GM23338 (cell line): ENCODE measurements at regions not wholly inside any gene's neighbourhood (a gene's known extent, or its start where the extent isn't known, plus 50 kb on each side); places are given as distances from the start of the nearest gene placed in this dataset.

Experiments
- ATAC-seq: fragments of 200-7000 bp; cut with Tn5 transposase; 3 replicates; pipeline ENCODE4 v1.9.1; 2020
- DNase-seq: peaks from one replicate; pipeline ENCODE4 v3.0.0-alpha.2; 2015; ENCODE audit warnings: low spot score
- H2AFZ ChIP-seq: fragments of 200-600 bp; sonication (generic); 2 replicates; pipeline ENCODE4 v1.8.0; 2016; ENCODE audit warnings: antibody characterized with exemption, mild to moderate bottlenecking, moderate library complexity
- H3F3A ChIP-seq: fragments of 200-600 bp; sonication (generic); replicated peaks from 2 replicates; pipeline ENCODE4 v1.8.0; 2017; ENCODE audit warnings: antibody characterized with exemption, mixed run types, low read depth
- H3K27ac ChIP-seq: fragments of 200-600 bp; sonication (generic); 2 replicates; pipeline ENCODE4 v1.6.1; 2016; ENCODE audit warnings: low read depth
- H3K27me3 ChIP-seq: fragments of 200-600 bp; sonication (generic); 2 replicates; pipeline ENCODE4 v1.8.0; 2016; ENCODE audit warnings: mild to moderate bottlenecking, mixed run types, moderate library complexity; ENCODE audit not compliant: insufficient read depth
- H3K36me3 ChIP-seq: fragments of 200-600 bp; sonication (generic); 2 replicates; pipeline ENCODE4 v1.8.0; 2016; ENCODE audit warnings: mild to moderate bottlenecking; ENCODE audit not compliant: insufficient read depth
- H3K4me1 ChIP-seq: fragments of 200-600 bp; sonication (generic); 2 replicates; pipeline ENCODE4 v1.8.0; 2016; ENCODE audit warnings: mild to moderate bottlenecking, moderate library complexity; ENCODE audit not compliant: insufficient read depth
- H3K4me2 ChIP-seq: fragments of 200-600 bp; sonication (generic); 2 replicates; pipeline ENCODE4 v1.7.1; 2017; ENCODE audit warnings: mixed run types
- H3K4me3 ChIP-seq: fragments of 200-600 bp; sonication (generic); 2 replicates; pipeline ENCODE4 v1.6.1; 2016; ENCODE audit warnings: mixed run types
- H3K79me2 ChIP-seq: fragments of 200-600 bp; sonication (generic); replicated peaks from 2 replicates; pipeline ENCODE4 v1.8.0; 2017; ENCODE audit warnings: mild to moderate bottlenecking; ENCODE audit not compliant: insufficient read depth
- H3K9me2 ChIP-seq: fragments of 200-600 bp; sonication (generic); 2 replicates; pipeline ENCODE4 v1.8.0; 2017; ENCODE audit not compliant: insufficient read depth
- H4K20me1 ChIP-seq: fragments of 200-600 bp; sonication (generic); replicated peaks from 2 replicates; pipeline ENCODE4 v1.8.0; 2017; ENCODE audit warnings: mild to moderate bottlenecking; ENCODE audit not compliant: insufficient read depth
- H3K27ac Mint-ChIP-seq: 2 replicates; pipeline ENCODE4 v1.8.0; 2020; ENCODE audit warnings: inconsistent platforms, mild to moderate bottlenecking, moderate library complexity, mixed read lengths
- H3K27me3 Mint-ChIP-seq: 3 replicates; pipeline ENCODE4 v1.8.0; 2022; ENCODE audit warnings: low read depth, mild to moderate bottlenecking, moderate library complexity, mixed read lengths, inconsistent platforms; ENCODE audit not compliant: insufficient read depth, poor library complexity
- H3K36me3 Mint-ChIP-seq: 3 replicates; pipeline ENCODE4 v1.8.0; 2021; ENCODE audit warnings: low read depth, mild to moderate bottlenecking, inconsistent platforms, moderate library complexity, mixed read lengths
- H3K4me1 Mint-ChIP-seq: 3 replicates; pipeline ENCODE4 v1.8.0; 2020; ENCODE audit warnings: mild to moderate bottlenecking, inconsistent platforms, mixed read lengths
- H3K4me3 Mint-ChIP-seq: 3 replicates; pipeline ENCODE4 v1.8.0; 2021; ENCODE audit warnings: moderate library complexity, mild to moderate bottlenecking, inconsistent platforms, mixed read lengths
- H3K9me3 Mint-ChIP-seq: 3 replicates; pipeline ENCODE4 v1.8.0; 2020; ENCODE audit warnings: moderate library complexity, mild to moderate bottlenecking, inconsistent platforms, mixed read lengths
- CREB1 ChIP-seq: fragments of 250-450 bp; sonication (Bioruptor Pico); IDR thresholded peaks from 2 replicates; pipeline ENCODE4 v1.5.0; 2020; ENCODE audit warnings: low read depth, mild to moderate bottlenecking, moderate library complexity
- EZH2 ChIP-seq: fragments of 200-600 bp; sonication (generic); IDR thresholded peaks from one replicate; pipeline ENCODE4 v1.8.0; 2017; ENCODE audit warnings: antibody characterized with exemption, mild to moderate bottlenecking, low read depth; ENCODE audit not compliant: unreplicated experiment
- EZH2phosphoT487 ChIP-seq: fragments of 200-600 bp; sonication (generic); IDR thresholded peaks from one replicate; pipeline ENCODE4 v1.8.1; 2018; ENCODE audit warnings: antibody characterized with exemption; ENCODE audit not compliant: unreplicated experiment
- JUNB ChIP-seq: IDR thresholded peaks from one replicate; pipeline ENCODE4 v1.6.1; 2016; ENCODE audit warnings: antibody characterized with exemption; ENCODE audit not compliant: unreplicated experiment
- POLR2AphosphoS5 ChIP-seq: IDR thresholded peaks from 2 replicates; pipeline ENCODE4 v1.6.1; 2016; ENCODE audit warnings: antibody characterized with exemption, low read depth
- STAT1 ChIP-seq: IDR thresholded peaks from one replicate; pipeline ENCODE4 v1.6.1; 2016; ENCODE audit warnings: antibody characterized with exemption; ENCODE audit not compliant: unreplicated experiment
- ZNF331 ChIP-seq: fragments of 250-450 bp; sonication (Bioruptor Pico); IDR thresholded peaks from 2 replicates; pipeline ENCODE4 v1.5.0; 2020; ENCODE audit warnings: low read depth, mild to moderate bottlenecking, moderate library complexity
- TF ChIP-seq, protein P1 (sequence below), 2 experiments: fragments of 200-600 bp in 1 of 2; sonication (generic) in 1 of 2; conservative IDR thresholded peaks; 2 replicates each; pipeline versions ENCODE4 v1.5.1 to v1.6.1; 2016 to 2017; ENCODE audit warnings: antibody characterized with exemption in 2 of 2, low read depth in 2 of 2, mild to moderate bottlenecking in 2 of 2, moderate library complexity in 1 of 2
- TF ChIP-seq, protein P2 (sequence below): fragments of 250-450 bp; sonication (Bioruptor Pico); IDR thresholded peaks from 2 replicates; pipeline ENCODE4 v1.5.0; 2020; ENCODE audit warnings: mild to moderate bottlenecking, moderate library complexity
- TF ChIP-seq, protein P3 (sequence below): IDR thresholded peaks from one replicate; pipeline ENCODE4 v1.6.1; 2018; ENCODE audit warnings: antibody characterized with exemption; ENCODE audit not compliant: unreplicated experiment

DNA sequence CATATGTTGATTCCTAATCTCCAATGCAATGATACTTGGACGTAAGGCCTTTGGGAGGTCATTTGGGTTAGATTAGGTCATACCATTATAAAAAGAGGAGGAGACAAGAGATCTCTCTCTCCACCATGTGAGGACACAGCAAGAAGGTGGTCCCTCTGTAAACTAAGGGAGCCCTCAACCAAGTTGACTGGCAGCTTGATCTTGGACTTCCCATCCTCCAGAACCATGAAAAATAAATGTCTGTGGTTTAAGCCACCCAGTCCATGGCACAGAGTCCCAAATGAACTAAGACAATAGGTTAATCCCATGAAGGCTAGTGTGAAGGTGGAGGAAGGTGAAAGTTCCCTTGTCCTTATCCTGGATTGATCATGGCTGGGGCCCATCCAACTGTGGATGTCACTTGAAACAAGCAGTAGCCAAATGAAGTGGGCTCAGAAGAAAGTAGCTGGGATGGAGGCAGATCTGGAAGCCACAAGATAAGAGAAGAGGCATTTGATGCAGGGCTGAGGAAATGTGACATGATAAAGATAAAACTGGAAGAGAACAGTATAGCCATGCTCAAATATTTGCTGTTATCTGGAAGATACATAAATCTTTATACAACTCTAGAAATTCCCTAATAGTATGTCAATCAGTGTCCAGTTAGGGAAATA lies 99.9 kb downstream of the BANF2 start (continued):
- TF ChIP-seq, protein P1, sequence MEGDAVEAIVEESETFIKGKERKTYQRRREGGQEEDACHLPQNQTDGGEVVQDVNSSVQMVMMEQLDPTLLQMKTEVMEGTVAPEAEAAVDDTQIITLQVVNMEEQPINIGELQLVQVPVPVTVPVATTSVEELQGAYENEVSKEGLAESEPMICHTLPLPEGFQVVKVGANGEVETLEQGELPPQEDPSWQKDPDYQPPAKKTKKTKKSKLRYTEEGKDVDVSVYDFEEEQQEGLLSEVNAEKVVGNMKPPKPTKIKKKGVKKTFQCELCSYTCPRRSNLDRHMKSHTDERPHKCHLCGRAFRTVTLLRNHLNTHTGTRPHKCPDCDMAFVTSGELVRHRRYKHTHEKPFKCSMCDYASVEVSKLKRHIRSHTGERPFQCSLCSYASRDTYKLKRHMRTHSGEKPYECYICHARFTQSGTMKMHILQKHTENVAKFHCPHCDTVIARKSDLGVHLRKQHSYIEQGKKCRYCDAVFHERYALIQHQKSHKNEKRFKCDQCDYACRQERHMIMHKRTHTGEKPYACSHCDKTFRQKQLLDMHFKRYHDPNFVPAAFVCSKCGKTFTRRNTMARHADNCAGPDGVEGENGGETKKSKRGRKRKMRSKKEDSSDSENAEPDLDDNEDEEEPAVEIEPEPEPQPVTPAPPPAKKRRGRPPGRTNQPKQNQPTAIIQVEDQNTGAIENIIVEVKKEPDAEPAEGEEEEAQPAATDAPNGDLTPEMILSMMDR (conservative IDR thresholded peaks at IDR 0.05; ENCODE audit: low read depth in 2 of 2), result no peak

DNA sequence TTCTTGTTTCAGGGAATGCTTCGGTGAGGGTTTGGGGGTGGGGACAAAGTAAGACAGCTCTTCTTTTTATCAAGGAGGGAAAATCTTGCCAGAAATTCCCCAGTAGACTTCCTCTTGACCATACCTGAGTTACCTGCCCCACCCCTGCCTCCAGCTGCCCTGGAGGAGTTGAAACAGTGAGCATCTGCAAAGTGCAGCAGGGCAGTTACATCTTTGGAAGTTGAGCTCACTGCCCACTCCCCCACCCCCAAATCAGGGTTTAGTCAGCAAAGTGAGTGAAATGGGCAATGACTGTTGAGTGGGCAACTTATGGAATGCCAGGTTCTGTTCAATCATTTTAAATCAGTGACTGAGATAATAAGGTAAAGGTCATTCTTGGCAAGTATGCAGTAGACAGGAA lies 98.8 kb downstream of the BANF2 start:
- DNase-seq, result no peak
- Mint-ChIP-seq H3K27me3 (peaks cover 5% of the 10 kb centered on the region), H3K36me3 (peaks cover 4% of the 10 kb centered on the region; the same call in 1 of the 3 replicates), H3K4me1 (peaks cover 3% of the 10 kb centered on the region; the same call in 2 of the 3 replicates), H3K9me3 (peaks cover 16% of the 10 kb centered on the region; the same call in 2 of the 3 replicates), H3K4me3 (no peak overlapping the region), H3K27ac (no peak overlapping the region)
- no peaks in the 10 kb centered on the region for H3K79me2 ChIP-seq
- no peaks in the 10 kb centered on the region; the same call in 1 of the 2 replicates for H3K9me2 ChIP-seq
- no peak overlapping the region for H2AFZ ChIP-seq
- no peaks in the 10 kb centered on the region for H3K4me1 ChIP-seq
- H3K27me3 ChIP-seq, result no peaks in the 10 kb centered on the region
- H3K4me2 ChIP-seq, result no peak overlapping the region
- ATAC-seq, result no peak
- H4K20me1 ChIP-seq, result no peaks in the 10 kb centered on the region
- no peak overlapping the region for H3K4me3 ChIP-seq
- no peaks in the 10 kb centered on the region for H3K36me3 ChIP-seq
- H3F3A ChIP-seq, result no peaks in the 10 kb centered on the region
- no peak overlapping the region for H3K27ac ChIP-seq
- no peak for TF ChIP-seq EZH2phosphoT487
- no peak for TF ChIP-seq JUNB
- no peak for TF ChIP-seq CREB1
- TF ChIP-seq, protein P2, sequence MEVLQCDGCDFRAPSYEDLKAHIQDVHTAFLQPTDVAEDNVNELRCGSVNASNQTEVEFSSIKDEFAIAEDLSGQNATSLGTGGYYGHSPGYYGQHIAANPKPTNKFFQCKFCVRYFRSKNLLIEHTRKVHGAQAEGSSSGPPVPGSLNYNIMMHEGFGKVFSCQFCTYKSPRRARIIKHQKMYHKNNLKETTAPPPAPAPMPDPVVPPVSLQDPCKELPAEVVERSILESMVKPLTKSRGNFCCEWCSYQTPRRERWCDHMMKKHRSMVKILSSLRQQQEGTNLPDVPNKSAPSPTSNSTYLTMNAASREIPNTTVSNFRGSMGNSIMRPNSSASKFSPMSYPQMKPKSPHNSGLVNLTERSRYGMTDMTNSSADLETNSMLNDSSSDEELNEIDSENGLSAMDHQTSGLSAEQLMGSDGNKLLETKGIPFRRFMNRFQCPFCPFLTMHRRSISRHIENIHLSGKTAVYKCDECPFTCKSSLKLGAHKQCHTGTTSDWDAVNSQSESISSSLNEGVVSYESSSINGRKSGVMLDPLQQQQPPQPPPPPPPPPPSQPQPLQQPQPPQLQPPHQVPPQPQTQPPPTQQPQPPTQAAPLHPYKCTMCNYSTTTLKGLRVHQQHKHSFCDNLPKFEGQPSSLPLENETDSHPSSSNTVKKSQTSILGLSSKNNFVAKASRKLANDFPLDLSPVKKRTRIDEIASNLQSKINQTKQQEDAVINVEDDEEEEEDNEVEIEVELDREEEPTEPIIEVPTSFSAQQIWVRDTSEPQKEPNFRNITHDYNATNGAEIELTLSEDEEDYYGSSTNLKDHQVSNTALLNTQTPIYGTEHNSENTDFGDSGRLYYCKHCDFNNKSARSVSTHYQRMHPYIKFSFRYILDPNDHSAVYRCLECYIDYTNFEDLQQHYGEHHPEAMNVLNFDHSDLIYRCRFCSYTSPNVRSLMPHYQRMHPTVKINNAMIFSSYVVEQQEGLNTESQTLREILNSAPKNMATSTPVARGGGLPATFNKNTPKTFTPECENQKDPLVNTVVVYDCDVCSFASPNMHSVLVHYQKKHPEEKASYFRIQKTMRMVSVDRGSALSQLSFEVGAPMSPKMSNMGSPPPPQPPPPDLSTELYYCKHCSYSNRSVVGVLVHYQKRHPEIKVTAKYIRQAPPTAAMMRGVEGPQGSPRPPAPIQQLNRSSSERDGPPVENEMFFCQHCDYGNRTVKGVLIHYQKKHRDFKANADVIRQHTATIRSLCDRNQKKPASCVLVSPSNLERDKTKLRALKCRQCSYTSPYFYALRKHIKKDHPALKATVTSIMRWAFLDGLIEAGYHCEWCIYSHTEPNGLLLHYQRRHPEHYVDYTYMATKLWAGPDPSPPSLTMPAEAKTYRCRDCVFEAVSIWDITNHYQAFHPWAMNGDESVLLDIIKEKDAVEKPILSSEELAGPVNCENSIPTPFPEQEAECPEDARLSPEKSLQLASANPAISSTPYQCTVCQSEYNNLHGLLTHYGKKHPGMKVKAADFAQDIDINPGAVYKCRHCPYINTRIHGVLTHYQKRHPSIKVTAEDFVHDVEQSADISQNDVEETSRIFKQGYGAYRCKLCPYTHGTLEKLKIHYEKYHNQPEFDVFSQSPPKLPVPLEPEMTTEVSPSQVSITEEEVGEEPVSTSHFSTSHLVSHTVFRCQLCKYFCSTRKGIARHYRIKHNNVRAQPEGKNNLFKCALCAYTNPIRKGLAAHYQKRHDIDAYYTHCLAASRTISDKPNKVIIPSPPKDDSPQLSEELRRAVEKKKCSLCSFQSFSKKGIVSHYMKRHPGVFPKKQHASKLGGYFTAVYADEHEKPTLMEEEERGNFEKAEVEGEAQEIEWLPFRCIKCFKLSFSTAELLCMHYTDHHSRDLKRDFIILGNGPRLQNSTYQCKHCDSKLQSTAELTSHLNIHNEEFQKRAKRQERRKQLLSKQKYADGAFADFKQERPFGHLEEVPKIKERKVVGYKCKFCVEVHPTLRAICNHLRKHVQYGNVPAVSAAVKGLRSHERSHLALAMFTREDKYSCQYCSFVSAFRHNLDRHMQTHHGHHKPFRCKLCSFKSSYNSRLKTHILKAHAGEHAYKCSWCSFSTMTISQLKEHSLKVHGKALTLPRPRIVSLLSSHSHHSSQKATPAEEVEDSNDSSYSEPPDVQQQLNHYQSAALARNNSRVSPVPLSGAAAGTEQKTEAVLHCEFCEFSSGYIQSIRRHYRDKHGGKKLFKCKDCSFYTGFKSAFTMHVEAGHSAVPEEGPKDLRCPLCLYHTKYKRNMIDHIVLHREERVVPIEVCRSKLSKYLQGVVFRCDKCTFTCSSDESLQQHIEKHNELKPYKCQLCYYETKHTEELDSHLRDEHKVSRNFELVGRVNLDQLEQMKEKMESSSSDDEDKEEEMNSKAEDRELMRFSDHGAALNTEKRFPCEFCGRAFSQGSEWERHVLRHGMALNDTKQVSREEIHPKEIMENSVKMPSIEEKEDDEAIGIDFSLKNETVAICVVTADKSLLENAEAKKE (CRISPR knock-in tag), result no peak
- TF ChIP-seq, protein P3, sequence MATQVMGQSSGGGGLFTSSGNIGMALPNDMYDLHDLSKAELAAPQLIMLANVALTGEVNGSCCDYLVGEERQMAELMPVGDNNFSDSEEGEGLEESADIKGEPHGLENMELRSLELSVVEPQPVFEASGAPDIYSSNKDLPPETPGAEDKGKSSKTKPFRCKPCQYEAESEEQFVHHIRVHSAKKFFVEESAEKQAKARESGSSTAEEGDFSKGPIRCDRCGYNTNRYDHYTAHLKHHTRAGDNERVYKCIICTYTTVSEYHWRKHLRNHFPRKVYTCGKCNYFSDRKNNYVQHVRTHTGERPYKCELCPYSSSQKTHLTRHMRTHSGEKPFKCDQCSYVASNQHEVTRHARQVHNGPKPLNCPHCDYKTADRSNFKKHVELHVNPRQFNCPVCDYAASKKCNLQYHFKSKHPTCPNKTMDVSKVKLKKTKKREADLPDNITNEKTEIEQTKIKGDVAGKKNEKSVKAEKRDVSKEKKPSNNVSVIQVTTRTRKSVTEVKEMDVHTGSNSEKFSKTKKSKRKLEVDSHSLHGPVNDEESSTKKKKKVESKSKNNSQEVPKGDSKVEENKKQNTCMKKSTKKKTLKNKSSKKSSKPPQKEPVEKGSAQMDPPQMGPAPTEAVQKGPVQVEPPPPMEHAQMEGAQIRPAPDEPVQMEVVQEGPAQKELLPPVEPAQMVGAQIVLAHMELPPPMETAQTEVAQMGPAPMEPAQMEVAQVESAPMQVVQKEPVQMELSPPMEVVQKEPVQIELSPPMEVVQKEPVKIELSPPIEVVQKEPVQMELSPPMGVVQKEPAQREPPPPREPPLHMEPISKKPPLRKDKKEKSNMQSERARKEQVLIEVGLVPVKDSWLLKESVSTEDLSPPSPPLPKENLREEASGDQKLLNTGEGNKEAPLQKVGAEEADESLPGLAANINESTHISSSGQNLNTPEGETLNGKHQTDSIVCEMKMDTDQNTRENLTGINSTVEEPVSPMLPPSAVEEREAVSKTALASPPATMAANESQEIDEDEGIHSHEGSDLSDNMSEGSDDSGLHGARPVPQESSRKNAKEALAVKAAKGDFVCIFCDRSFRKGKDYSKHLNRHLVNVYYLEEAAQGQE, result no peak
- no peak for TF ChIP-seq POLR2AphosphoS5
- TF ChIP-seq, protein P1 (conservative IDR thresholded peaks at IDR 0.05; ENCODE audit: low read depth in 2 of 2), result no peak
- TF ChIP-seq STAT1, result no peak
- no peak for TF ChIP-seq ZNF331 (CRISPR knock-in tag)
- TF ChIP-seq EZH2, result no peak
